CD4-positive, CD25-positive, alpha-beta regulatory T cell (primary cell): ENCODE measurements at regions not wholly inside any gene's neighbourhood (a gene's known extent, or its start where the extent isn't known, plus 50 kb on each side); places are given as distances from the start of the nearest gene placed in this dataset.
A peak's percentile ranks its signal among the peaks of the same experiment; 100 is the strongest.

Source experiments
- ATAC-seq, 2 donors: fragments of 150-1000 bp; cut with Tn5 transposase; one replicate each; pipeline ENCODE4 v1.10.0; 2021; ENCODE audit warnings: low read depth in 2 of 2, moderate number of reproducible peaks in 2 of 2, moderate library complexity in 1 of 2
- DNase-seq, 3 donors: peaks; one replicate each; pipeline versions ENCODE4 v3.0.0 to v3.0.0-alpha.2; 2012 to 2022; ENCODE audit warnings: mixed read lengths in 1 of 3
- H3K27ac ChIP-seq: one replicate; pipeline ENCODE4 v1.7.0; 2013; ENCODE audit warnings: mild to moderate bottlenecking, low read length; ENCODE audit not compliant: insufficient read depth, poor library complexity, severe bottlenecking
- H3K27me3 ChIP-seq: one replicate; pipeline ENCODE4 v1.7.0; 2013; ENCODE audit warnings: low read length; ENCODE audit not compliant: control insufficient read depth, insufficient read depth
- H3K36me3 ChIP-seq: one replicate; pipeline ENCODE4 v1.7.0; 2013; ENCODE audit warnings: mild to moderate bottlenecking, low read length, moderate library complexity; ENCODE audit not compliant: control insufficient read depth, insufficient read depth
- H3K4me1 ChIP-seq: 2 replicates; pipeline ENCODE4 v1.7.0; 2013; ENCODE audit warnings: mild to moderate bottlenecking, low read length; ENCODE audit not compliant: insufficient read depth, control insufficient read depth, poor library complexity, severe bottlenecking
- H3K4me3 ChIP-seq: one replicate; pipeline ENCODE4 v1.7.0; 2013; ENCODE audit warnings: low read depth, mild to moderate bottlenecking, low read length, moderate library complexity
- H3K9me3 ChIP-seq, 2 experiments: 1 replicate in 1 of 2; 2 replicates in 1 of 2; pipeline ENCODE4 v1.7.0; 2013; ENCODE audit warnings: low read length in 2 of 2, mild to moderate bottlenecking in 1 of 2, moderate library complexity in 1 of 2; ENCODE audit not compliant: control insufficient read depth in 2 of 2
- H3K27ac Mint-ChIP-seq, 3 donors: one replicate each; pipeline ENCODE4 v1.8.0; 2020 to 2022; ENCODE audit warnings: mild to moderate bottlenecking in 3 of 3, mixed read lengths in 3 of 3, moderate library complexity in 2 of 3
- H3K27me3 Mint-ChIP-seq: one replicate; pipeline ENCODE4 v1.8.0; 2022; ENCODE audit warnings: mild to moderate bottlenecking, mixed read lengths
- H3K36me3 Mint-ChIP-seq: one replicate; pipeline ENCODE4 v1.8.0; 2020; ENCODE audit warnings: mixed read lengths
- H3K4me1 Mint-ChIP-seq, 4 donors: one replicate each; pipeline ENCODE4 v1.8.0; 2020 to 2022; ENCODE audit warnings: mixed read lengths in 4 of 4, mild to moderate bottlenecking in 1 of 4
- H3K4me3 Mint-ChIP-seq, 4 donors: one replicate each; pipeline ENCODE4 v1.8.0; 2020 to 2022; ENCODE audit warnings: mild to moderate bottlenecking in 4 of 4, mixed read lengths in 4 of 4, moderate library complexity in 3 of 4
- H3K9me3 Mint-ChIP-seq, 7 donors: one replicate each; pipeline ENCODE4 v1.8.0; 2020 to 2022; ENCODE audit warnings: mixed read lengths in 7 of 7, mild to moderate bottlenecking in 3 of 7, moderate library complexity in 2 of 7

DNA sequence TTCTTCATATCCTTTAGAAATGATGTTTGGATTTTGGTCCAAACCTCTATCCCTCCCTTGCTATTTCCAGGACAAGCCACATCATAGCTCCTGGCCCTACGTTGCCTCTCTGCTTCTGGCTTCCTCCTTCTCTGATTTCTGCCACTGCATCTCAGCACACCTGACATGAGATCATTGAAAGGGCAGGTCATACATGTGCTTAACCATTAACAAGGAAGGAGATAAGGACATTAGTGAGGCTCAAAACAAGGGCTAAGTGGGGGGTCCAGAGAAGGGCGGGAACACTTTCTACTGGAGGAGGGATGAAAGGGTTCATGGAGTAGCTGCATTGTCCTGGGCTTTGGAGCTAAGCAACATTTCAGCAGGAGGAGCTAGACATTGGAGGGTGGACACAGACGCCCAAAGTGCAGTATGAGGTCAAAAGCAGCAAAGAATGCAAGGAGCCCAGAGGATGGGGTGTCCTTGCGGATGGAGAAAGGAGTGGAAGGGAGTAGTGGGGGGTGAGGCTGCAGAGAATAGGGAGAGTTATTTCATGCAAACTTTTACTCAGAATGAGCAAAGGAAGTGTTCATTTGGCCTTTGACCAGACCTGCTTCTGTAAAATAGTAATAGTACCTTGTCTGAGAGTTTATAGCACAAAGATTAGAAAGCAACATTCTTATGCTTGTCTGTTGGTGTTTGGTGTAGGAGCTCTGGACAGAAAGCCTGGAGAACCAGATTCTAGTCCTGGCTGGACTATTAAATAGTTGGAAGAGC lies 102.4 kb upstream of the CREB5 start:
- H3K4me3 ChIP-seq = no peak overlapping the region
- H3K9me3 ChIP-seq = no peaks in the 10 kb centered on the region
- H3K27me3 ChIP-seq = peaks cover 17% of the 10 kb centered on the region
- no peak overlapping the region for H3K27ac ChIP-seq
- H3K27ac Mint-ChIP-seq = no peak overlapping the region
- ATAC-seq = no peak
- peaks cover 0 to 6% (median 0%) of the 10 kb centered on the region in 7 donors for H3K9me3 Mint-ChIP-seq
- H3K27me3 Mint-ChIP-seq = peaks cover 36% of the 10 kb centered on the region
- H3K36me3 ChIP-seq = no peaks in the 10 kb centered on the region
- H3K36me3 Mint-ChIP-seq = no peaks in the 10 kb centered on the region
- no peak overlapping the region for H3K4me3 Mint-ChIP-seq
- no peaks in the 10 kb centered on the region for H3K4me1 Mint-ChIP-seq
- H3K4me1 ChIP-seq = no peaks in the 10 kb centered on the region
- DNase-seq = no peak

DNA sequence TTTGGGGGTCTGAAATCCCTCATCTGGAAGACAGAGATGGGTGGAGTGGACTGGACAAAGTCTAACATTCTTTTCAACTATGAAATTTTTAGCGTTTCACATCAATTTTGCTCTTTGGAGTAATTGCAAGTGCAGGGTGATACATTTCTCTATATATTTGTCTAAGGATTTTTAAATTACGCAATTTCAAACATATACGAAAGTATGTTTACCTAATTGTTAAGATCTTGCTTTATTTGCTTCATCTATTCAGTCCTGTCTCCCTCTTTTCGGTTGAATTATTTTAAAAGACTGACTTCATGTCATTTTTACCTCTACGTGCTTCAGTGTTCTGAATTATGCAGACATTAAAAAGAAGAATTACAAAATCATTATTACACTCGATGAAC lies 101.9 kb upstream of the CREB5 start:
- peaks cover 0 to 6% (median 0%) of the 10 kb centered on the region in 7 donors for H3K9me3 Mint-ChIP-seq
- H3K4me3 ChIP-seq = no peak overlapping the region
- DNase-seq = no peak

DNA sequence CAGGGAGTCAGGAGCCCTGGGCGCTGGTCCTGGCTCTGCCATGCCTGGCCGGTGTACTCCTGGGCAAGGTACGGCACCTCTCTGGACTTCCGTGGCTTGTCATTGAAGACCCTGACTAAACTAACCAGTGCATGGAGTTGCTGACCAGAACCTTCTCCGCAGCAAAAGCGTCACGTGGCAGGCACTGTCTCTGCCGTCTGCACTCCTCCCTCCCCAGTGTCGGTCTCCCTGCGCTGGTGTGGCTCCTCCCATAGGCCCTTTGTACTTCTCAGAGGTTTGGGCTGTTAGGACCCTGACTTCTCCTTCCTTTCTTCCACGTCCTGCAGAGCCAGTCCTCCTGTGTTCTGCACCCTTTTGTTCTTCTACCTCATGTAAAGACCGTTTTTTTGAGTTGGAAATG lies 100.6 kb upstream of the CREB5 start:
- Histone ChIP-seq H3K4me3 (no peak overlapping the region), H3K9me3 (no peaks in the 10 kb centered on the region), H3K4me1 (no peaks in the 10 kb centered on the region), H3K36me3 (no peaks in the 10 kb centered on the region), H3K27me3 (peaks cover 14% of the 10 kb centered on the region), H3K27ac (no peak overlapping the region)
- DNase-seq (no peak), ATAC-seq (no peak)
- Mint-ChIP-seq H3K27me3 (peaks cover 32% of the 10 kb centered on the region), H3K27ac (no peak overlapping the region), H3K4me3 (no peak overlapping the region), H3K4me1 (peaks cover 0 to 4% (median 0%) of the 10 kb centered on the region in 4 donors), H3K9me3 (peaks cover 0 to 6% (median 0%) of the 10 kb centered on the region in 7 donors), H3K36me3 (no peaks in the 10 kb centered on the region)

More for the DNA sequence above, 101.9 kb upstream of the CREB5 start:
- H3K4me1 Mint-ChIP-seq = peaks cover 0 to 3% (median 0%) of the 10 kb centered on the region in 4 donors
- no peak overlapping the region for H3K27ac ChIP-seq
- no peak overlapping the region for H3K27ac Mint-ChIP-seq
- no peak overlapping the region for H3K4me3 Mint-ChIP-seq
- no peaks in the 10 kb centered on the region for H3K4me1 ChIP-seq
- no peaks in the 10 kb centered on the region for H3K36me3 ChIP-seq
- no peaks in the 10 kb centered on the region for H3K9me3 ChIP-seq
- peaks cover 34% of the 10 kb centered on the region for H3K27me3 Mint-ChIP-seq
- no peaks in the 10 kb centered on the region for H3K36me3 Mint-ChIP-seq
- peaks cover 14% of the 10 kb centered on the region for H3K27me3 ChIP-seq
- ATAC-seq = no peak

DNA sequence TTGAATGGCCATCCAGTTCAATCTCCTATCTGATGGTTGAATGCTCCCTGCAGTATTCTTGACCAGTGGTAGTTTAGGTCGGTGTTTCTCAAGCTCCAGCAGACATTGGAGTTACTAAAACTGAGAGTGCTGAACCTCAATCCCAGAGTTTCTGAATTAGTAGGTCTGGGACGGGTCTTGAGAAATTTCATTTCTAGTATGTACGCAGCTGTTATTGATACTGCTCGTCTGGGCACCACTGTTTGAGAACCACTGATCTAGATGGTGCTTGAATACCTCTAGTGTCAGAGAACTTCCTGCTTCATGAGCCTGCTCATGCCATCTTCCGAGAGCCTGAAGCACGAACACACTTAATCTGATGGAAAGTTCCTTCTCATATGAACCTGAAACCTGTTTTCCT lies 99.4 kb upstream of the CREB5 start:
- no peak for DNase-seq
- H3K27me3 Mint-ChIP-seq = peaks cover 24% of the 10 kb centered on the region
- Histone ChIP-seq H3K27me3 (peaks cover 14% of the 10 kb centered on the region), H3K4me1 (no peaks in the 10 kb centered on the region), H3K9me3 (no peaks in the 10 kb centered on the region), H3K27ac (no peak overlapping the region), H3K4me3 (no peak overlapping the region), H3K36me3 (no peaks in the 10 kb centered on the region)
- no peak overlapping the region for H3K27ac Mint-ChIP-seq
- no peak overlapping the region for H3K4me3 Mint-ChIP-seq
- ATAC-seq = no peak
- H3K36me3 Mint-ChIP-seq = no peaks in the 10 kb centered on the region
- H3K4me1 Mint-ChIP-seq = peaks cover 0 to 4% (median 0%) of the 10 kb centered on the region in 4 donors
- peaks cover 0 to 3% (median 0%) of the 10 kb centered on the region in 7 donors for H3K9me3 Mint-ChIP-seq

DNA sequence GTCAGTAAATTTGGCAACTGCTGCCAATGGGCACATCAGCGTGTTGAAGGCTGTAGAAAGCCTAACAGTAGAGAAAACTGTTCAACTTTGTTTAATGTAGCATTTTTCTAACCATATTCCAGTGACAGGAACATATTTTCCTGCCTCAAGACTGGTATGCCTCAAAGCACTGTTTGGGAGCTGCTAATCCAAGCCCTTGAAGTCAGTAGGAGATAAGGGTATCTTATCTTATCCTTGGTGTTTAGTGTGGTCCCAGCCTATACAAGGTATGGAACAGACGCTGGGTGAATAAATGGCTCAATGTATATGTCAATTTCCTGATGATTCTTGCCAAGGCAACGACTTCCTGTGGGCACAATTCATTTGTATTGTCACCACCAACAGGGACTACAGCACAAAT lies 97.5 kb upstream of the CREB5 start:
- no peak for ATAC-seq
- Mint-ChIP-seq H3K4me3 (no peak overlapping the region), H3K4me1 (peaks cover 0 to 4% (median 0%) of the 10 kb centered on the region in 4 donors), H3K27ac (no peak overlapping the region), H3K36me3 (no peaks in the 10 kb centered on the region), H3K27me3 (peaks cover 26% of the 10 kb centered on the region), H3K9me3 (peaks cover 0 to 3% (median 0%) of the 10 kb centered on the region in 7 donors)
- Histone ChIP-seq H3K27ac (no peak overlapping the region), H3K4me3 (no peak overlapping the region), H3K9me3 (no peaks in the 10 kb centered on the region), H3K4me1 (no peaks in the 10 kb centered on the region), H3K27me3 (peaks cover 14% of the 10 kb centered on the region), H3K36me3 (no peaks in the 10 kb centered on the region)
- no peak for DNase-seq

DNA sequence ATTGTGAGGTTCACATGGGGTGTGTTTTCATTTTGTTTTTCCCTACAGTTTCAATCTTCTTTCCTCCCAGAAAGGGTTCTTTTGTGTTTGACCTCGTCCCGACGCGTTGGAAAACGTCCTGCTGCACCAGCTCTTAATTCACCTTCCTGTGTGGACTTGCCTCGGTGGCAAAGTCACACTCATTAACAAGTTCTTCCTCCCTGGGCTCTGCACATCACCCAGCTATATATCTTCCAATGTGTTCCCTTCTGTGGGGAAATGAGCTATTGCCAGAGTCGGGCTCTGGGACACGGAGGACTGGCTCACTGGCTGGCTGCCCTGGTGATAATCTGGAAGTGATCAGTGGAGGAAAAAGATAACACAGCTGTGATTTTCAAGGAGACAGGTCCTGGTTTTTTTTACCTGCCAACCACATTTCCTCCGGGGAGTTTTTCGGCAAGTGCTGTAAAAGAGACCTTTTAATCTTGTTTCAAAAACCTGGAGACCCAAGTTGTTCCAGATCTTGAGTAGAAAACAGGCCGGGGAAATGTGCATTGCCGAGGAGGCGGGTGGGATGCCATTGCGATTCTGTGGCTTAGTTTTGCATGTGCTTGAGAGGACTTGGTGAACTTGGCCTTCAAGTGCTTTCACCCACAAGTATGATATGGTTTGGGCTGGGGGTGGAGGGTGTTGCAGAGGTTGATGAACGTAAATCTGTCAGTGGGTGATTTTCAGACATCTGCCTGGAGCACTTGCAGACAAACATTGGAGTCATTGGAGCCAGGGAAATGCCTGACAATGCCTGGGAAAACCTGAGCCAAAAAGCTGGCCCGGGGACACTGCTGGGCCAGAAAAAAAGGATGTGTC lies 96.5 kb upstream of the CREB5 start:
- no peak for ATAC-seq
- H3K27ac Mint-ChIP-seq = no peak overlapping the region

DNA sequence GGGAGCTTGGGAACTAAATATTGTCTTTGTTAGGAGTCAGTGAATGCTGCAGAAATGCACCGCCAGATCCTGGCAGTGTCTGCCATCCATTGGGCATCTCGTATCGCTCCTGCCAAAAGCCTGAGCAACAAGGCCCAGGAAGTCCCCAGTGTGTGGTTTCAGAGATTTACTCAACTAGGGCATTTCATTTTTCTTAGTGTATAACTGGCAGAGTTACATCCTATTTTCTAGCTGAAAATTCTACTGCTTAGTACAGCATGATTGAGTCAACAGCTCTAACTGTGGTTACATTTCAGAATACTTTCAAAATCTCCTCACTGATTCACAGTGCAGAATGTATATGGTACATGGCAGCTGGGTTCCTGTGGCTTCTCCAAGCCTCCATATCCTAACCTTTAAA lies 95.8 kb upstream of the CREB5 start:
- Histone ChIP-seq H3K4me1 (no peaks in the 10 kb centered on the region), H3K27ac (no peak overlapping the region), H3K4me3 (no peak overlapping the region), H3K27me3 (peaks cover 14% of the 10 kb centered on the region), H3K36me3 (no peaks in the 10 kb centered on the region), H3K9me3 (no peaks in the 10 kb centered on the region)
- peaks cover 0 to 4% (median 0%) of the 10 kb centered on the region in 4 donors for H3K4me1 Mint-ChIP-seq
- peaks cover 0 to 1% (median 0%) of the 10 kb centered on the region in 7 donors for H3K9me3 Mint-ChIP-seq
- H3K27ac Mint-ChIP-seq = no peak overlapping the region
- no peak overlapping the region for H3K4me3 Mint-ChIP-seq
- H3K36me3 Mint-ChIP-seq = no peaks in the 10 kb centered on the region
- peak in 1 of 3 donors; percentile 6 for DNase-seq
- H3K27me3 Mint-ChIP-seq = peaks cover 23% of the 10 kb centered on the region
- ATAC-seq = no peak

More for the DNA sequence above, 96.5 kb upstream of the CREB5 start:
- Mint-ChIP-seq H3K9me3 (peaks cover 0 to 1% (median 0%) of the 10 kb centered on the region in 7 donors), H3K4me1 (peaks cover 0 to 4% (median 0%) of the 10 kb centered on the region in 4 donors), H3K4me3 (no peak overlapping the region), H3K27me3 (peaks cover 20% of the 10 kb centered on the region), H3K36me3 (no peaks in the 10 kb centered on the region)
- H3K27ac ChIP-seq = no peak overlapping the region
- no peak overlapping the region for H3K4me3 ChIP-seq
- H3K4me1 ChIP-seq = no peaks in the 10 kb centered on the region
- H3K36me3 ChIP-seq = no peaks in the 10 kb centered on the region
- DNase-seq = no peak
- H3K27me3 ChIP-seq = peaks cover 14% of the 10 kb centered on the region
- H3K9me3 ChIP-seq = no peaks in the 10 kb centered on the region
